Activated CD8-positive, alpha-beta memory T cell treated with anti-CD3 and anti-CD28 coated beads, Interleukin-2, amount 50 U/mL, for 48 hours (primary cell): ENCODE measurements at regions not wholly inside any gene's neighbourhood (a gene's known extent, or its start where the extent isn't known, plus 50 kb on each side); places are given as distances from the start of the nearest gene placed in this dataset.

Experiments used
- DNase-seq: peaks from one replicate; pipeline ENCODE4 v3.0.0-alpha.2; 2020

GRCh38 chr4:127049526-127049925 is 583.2 kb upstream of the INTU start:
- no peak for DNase-seq

- no peak for DNase-seq
Measured at GRCh38 chr4:127052742-127053141, 580.0 kb upstream of the INTU start.

GRCh38 chr4:127055357-127055756 is 577.4 kb upstream of the INTU start:
- no peak for DNase-seq

- DNase-seq: no peak
Measured at GRCh38 chr4:127069675-127070074, 563.1 kb upstream of the INTU start.

- DNase-seq: no peak
Measured at GRCh38 chr4:127071443-127071842, 561.3 kb upstream of the INTU start.

- DNase-seq: no peak
Measured at GRCh38 chr4:127080141-127080540, 552.6 kb upstream of the INTU start.

GRCh38 chr4:127081041-127081440 is 551.7 kb upstream of the INTU start:
- DNase-seq: no peak

GRCh38 chr4:127082986-127083385 is 549.8 kb upstream of the INTU start:
- no peak for DNase-seq

GRCh38 chr4:127084666-127085065 is 548.1 kb upstream of the INTU start:
- DNase-seq: no peak

GRCh38 chr4:127097061-127097460 is 535.7 kb upstream of the INTU start:
- no peak for DNase-seq

- DNase-seq: no peak
Measured at GRCh38 chr4:127102361-127102760, 530.4 kb upstream of the INTU start.

- DNase-seq: no peak
Measured at GRCh38 chr4:127103681-127104115, 529.1 kb upstream of the INTU start.

GRCh38 chr4:127113844-127114362 is 518.9 kb upstream of the INTU start:
- no peak for DNase-seq

GRCh38 chr4:127118681-127119080 is 514.1 kb upstream of the INTU start:
- no peak for DNase-seq

GRCh38 chr4:127120441-127121090 is 512.2 kb upstream of the INTU start:
- DNase-seq: no peak

- DNase-seq: no peak
Measured at GRCh38 chr4:127124919-127125318, 507.8 kb upstream of the INTU start.

- no peak for DNase-seq
Measured at GRCh38 chr4:127126718-127127117, 506.0 kb upstream of the INTU start.

GRCh38 chr4:127131527-127131926 is 501.2 kb upstream of the INTU start:
- no peak for DNase-seq

- no peak for DNase-seq
Measured at GRCh38 chr4:127134490-127134889, 498.3 kb upstream of the INTU start.

- DNase-seq: no peak
Measured at GRCh38 chr4:127138586-127138985, 494.2 kb upstream of the INTU start.

GRCh38 chr4:127139788-127140286 is 492.9 kb upstream of the INTU start:
- DNase-seq: no peak

GRCh38 chr4:127140306-127140705 is 492.5 kb upstream of the INTU start:
- DNase-seq: no peak

GRCh38 chr4:127141856-127142255 is 490.9 kb upstream of the INTU start:
- DNase-seq: no peak

GRCh38 chr4:127143460-127144195 is 489.1 kb upstream of the INTU start:
- no peak for DNase-seq
